Endothelial cell of umbilical vein (primary cell): ENCODE measurements at regions not wholly inside any gene's neighbourhood (a gene's known extent, or its start where the extent isn't known, plus 50 kb on each side); places are given as distances from the start of the nearest gene placed in this dataset.

Source experiments
- EZH2 ChIP-seq: IDR thresholded peaks from 2 replicates; pipeline ENCODE4 v1.6.1; 2012; ENCODE audit warnings: borderline replicate concordance, low read depth, mild to moderate bottlenecking, moderate library complexity, low read length, inconsistent platforms; ENCODE audit not compliant: severe bottlenecking
- POLR2A ChIP-seq: IDR thresholded peaks from 2 replicates; pipeline ENCODE4 v1.6.1; 2012; ENCODE audit warnings: low read depth, mild to moderate bottlenecking, control low read depth, low read length
- TF ChIP-seq, protein P1 (sequence below), 2 donors: IDR thresholded peaks; 1 replicate in 1 of 2; 2 replicates in 1 of 2; pipeline ENCODE4 v1.5.1; 2011; ENCODE audit warnings: low read length in 2 of 2, mild to moderate bottlenecking in 2 of 2, moderate library complexity in 2 of 2, control low read depth in 1 of 2, inconsistent platforms in 1 of 2, low read depth in 1 of 2; ENCODE audit not compliant: insufficient read depth in 1 of 2; ENCODE audit errors: extremely low read depth in 1 of 2

GRCh38 chr13:90055760-90056159 lies 1291.7 kb upstream of the MIR17HG start:
- TF ChIP-seq, protein P1, sequence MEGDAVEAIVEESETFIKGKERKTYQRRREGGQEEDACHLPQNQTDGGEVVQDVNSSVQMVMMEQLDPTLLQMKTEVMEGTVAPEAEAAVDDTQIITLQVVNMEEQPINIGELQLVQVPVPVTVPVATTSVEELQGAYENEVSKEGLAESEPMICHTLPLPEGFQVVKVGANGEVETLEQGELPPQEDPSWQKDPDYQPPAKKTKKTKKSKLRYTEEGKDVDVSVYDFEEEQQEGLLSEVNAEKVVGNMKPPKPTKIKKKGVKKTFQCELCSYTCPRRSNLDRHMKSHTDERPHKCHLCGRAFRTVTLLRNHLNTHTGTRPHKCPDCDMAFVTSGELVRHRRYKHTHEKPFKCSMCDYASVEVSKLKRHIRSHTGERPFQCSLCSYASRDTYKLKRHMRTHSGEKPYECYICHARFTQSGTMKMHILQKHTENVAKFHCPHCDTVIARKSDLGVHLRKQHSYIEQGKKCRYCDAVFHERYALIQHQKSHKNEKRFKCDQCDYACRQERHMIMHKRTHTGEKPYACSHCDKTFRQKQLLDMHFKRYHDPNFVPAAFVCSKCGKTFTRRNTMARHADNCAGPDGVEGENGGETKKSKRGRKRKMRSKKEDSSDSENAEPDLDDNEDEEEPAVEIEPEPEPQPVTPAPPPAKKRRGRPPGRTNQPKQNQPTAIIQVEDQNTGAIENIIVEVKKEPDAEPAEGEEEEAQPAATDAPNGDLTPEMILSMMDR (IDR thresholded peaks at IDR 0.05; ENCODE audit: extremely low read depth in 1 of 2, insufficient read depth in 1 of 2, low read depth in 1 of 2, low read length in 2 of 2) = no peak
- TF ChIP-seq POLR2A = no peak
- TF ChIP-seq EZH2 = no peak
